PC-3 (cell line): ENCODE measurements at regions not wholly inside any gene's neighbourhood (a gene's known extent, or its start where the extent isn't known, plus 50 kb on each side); places are given as distances from the start of the nearest gene placed in this dataset.

Experiments
- CTCF ChIP-seq: fragments of 300-600 bp; sonication (generic); conservative IDR thresholded peaks from 2 replicates; pipeline ENCODE4 v1.5.1; 2017; ENCODE audit warnings: antibody characterized with exemption, low read depth, mild to moderate bottlenecking, low read length
- EZH2phosphoT487 ChIP-seq: fragments of 300-600 bp; sonication (generic); IDR thresholded peaks from 2 replicates; pipeline ENCODE4 v1.6.1; 2018; ENCODE audit warnings: mild to moderate bottlenecking, antibody characterized with exemption, low read length, borderline replicate concordance

GRCh38 chr19:31485472-31485871 lies 136.2 kb upstream of the TSHZ3 start:
- no peak for TF ChIP-seq CTCF
- TF ChIP-seq EZH2phosphoT487: no peak
